HCT116 (cell line): ENCODE measurements at regions not wholly inside any gene's neighbourhood (a gene's known extent, or its start where the extent isn't known, plus 50 kb on each side); places are given as distances from the start of the nearest gene placed in this dataset.

Experiments used
- CTCF ChIP-seq, 3 experiments: fragments of 200-600 bp in 1 of 3; sonication (generic) in 1 of 3; IDR thresholded peaks in 2 of 3; conservative IDR thresholded peaks in 1 of 3; 2 replicates each; pipeline ENCODE4 v1.5.1; 2012 to 2017; ENCODE audit warnings: low read depth in 2 of 3, low read length in 2 of 3, antibody characterized with exemption in 1 of 3, borderline replicate concordance in 1 of 3, control low read depth in 1 of 3, mild to moderate bottlenecking in 1 of 3, mixed read lengths in 1 of 3, mixed run types in 1 of 3, moderate library complexity in 1 of 3; ENCODE audit not compliant: insufficient read depth in 1 of 3
- POLR2A ChIP-seq: IDR thresholded peaks from 2 replicates; pipeline ENCODE4 v1.7.0; 2011; ENCODE audit warnings: borderline replicate concordance; ENCODE audit not compliant: insufficient read depth, insufficient read length; ENCODE audit errors: extremely low read depth
- SIN3A ChIP-seq: IDR thresholded peaks from 2 replicates; pipeline ENCODE4 v1.6.1; 2012; ENCODE audit warnings: low read depth
- ZNF274 ChIP-seq: fragments of 200-500 bp; sonication (Bioruptor generic); IDR thresholded peaks from 2 replicates; pipeline ENCODE4 v1.6.1; 2014; ENCODE audit warnings: mild to moderate bottlenecking, low read depth, low read length, inconsistent platforms

- TF ChIP-seq SIN3A (no peak), POLR2A (no peak), CTCF (IDR thresholded peaks at IDR 0.05 in 2 of 3, conservative IDR thresholded peaks at IDR 0.05 in 1 of 3; ENCODE audit: borderline replicate concordance in 1 of 3, insufficient read depth in 1 of 3, low read depth in 2 of 3, low read length in 2 of 3) (no peak), ZNF274 (no peak)
These were observed 190.2 kb upstream of the GK2 start for GRCh38 chr4:79598214-79598613.
